ENCODE measurements at regions not wholly inside any gene's neighbourhood (a gene's known extent, or its start where the extent isn't known, plus 50 kb on each side); places are given as distances from the start of the nearest gene placed in this dataset.

- TF ChIP-seq NFXL1 (IDR thresholded peaks at IDR 0.05; ENCODE audit: borderline replicate concordance) (no peak), MAX (IDR thresholded peaks at IDR 0.05; ENCODE audit: low read depth, low read length) (no peak)
Observed at GRCh38 chr6:43865086-43865485, 95.1 kb downstream of the VEGFA start (continued).

- no peak for DNase-seq (ENCODE audit: low read depth, low spot score)
- H3K36me3 ChIP-seq (ENCODE audit: control insufficient read depth in 2 of 2, insufficient read depth in 2 of 2, low read length in 1 of 2) = no peaks in the 10 kb centered on the region
- no peak for FAIRE-seq
- H2AFZ ChIP-seq (ENCODE audit: control insufficient read depth, low read depth, low read length) = no peak overlapping the region
- CTCF ChIA-PET = interaction anchor here (1.1 kb wide), 1 partner anchor 46 kb away, joined by 3 read pairs; no protein-coding TSS in a partner anchor
- no peaks in the 10 kb centered on the region; a peak in 1 of 4 replicates for H3K27me3 ChIP-seq (replicated peaks in 1 of 2; ENCODE audit: control insufficient read depth in 2 of 2, insufficient read depth in 2 of 2, low read length in 1 of 2)
- WGBS (ENCODE audit: insufficient coverage, insufficient replicate concordance, low lambda C conversion rate, missing lambda C conversion rate) = 18% methylated on average over 2 of the region's 2 CpGs
- no peaks in the 10 kb centered on the region for H3K9me3 ChIP-seq (replicated peaks; ENCODE audit: control insufficient read depth, insufficient read depth, low read length)
- H3K4me2 ChIP-seq (ENCODE audit: control insufficient read depth, insufficient read depth) = no peak overlapping the region
- H3K27ac ChIP-seq (ENCODE audit: control insufficient read depth, insufficient read depth) = no peak overlapping the region
- in situ Hi-C loops (cut with MboI) (no loop called here), intact Hi-C loops (cut with micrococcal nuclease; ENCODE audit: unreplicated experiment) (no loop called here)
- POLR2A ChIA-PET = no interaction called here
- H3K4me1 ChIP-seq (ENCODE audit: control insufficient read depth, insufficient read depth, low read length) = no peaks in the 10 kb centered on the region
- no peak overlapping the region for H3K9ac ChIP-seq (ENCODE audit: control insufficient read depth, insufficient read depth, low read length)
- no peak for TF ChIP-seq E4F1 (IDR thresholded peaks at IDR 0.05; ENCODE audit: borderline replicate concordance, partially characterized antibody)
- no peak for TF ChIP-seq RAD51 (IDR thresholded peaks at IDR 0.05)
- TF ChIP-seq PRDM15 (CRISPR knock-in tag; IDR thresholded peaks at IDR 0.05) = no peak
- TF ChIP-seq ATF3 (IDR thresholded peaks at IDR 0.05; ENCODE audit: borderline replicate concordance, extremely low read depth, low read depth, low read length) = no peak
- no peak for TF ChIP-seq NRF1 (conservative IDR thresholded peaks at IDR 0.05; ENCODE audit: low read depth, low read length)
- no peak for TF ChIP-seq POLR2A (IDR thresholded peaks at IDR 0.05; ENCODE audit: low read depth, low read length)
- no peak for TF ChIP-seq ZBED1 (IDR thresholded peaks at IDR 0.05; ENCODE audit: borderline replicate concordance)
- no peak for TF ChIP-seq KAT2A (conservative IDR thresholded peaks at IDR 0.05; ENCODE audit: control insufficient read depth, low read depth, low read length)
- TF ChIP-seq EGR1 (IDR thresholded peaks at IDR 0.05; ENCODE audit: borderline replicate concordance in 1 of 2, low read depth in 2 of 2, low read length in 2 of 2) = no peak
- TF ChIP-seq IKZF1 (conservative IDR thresholded peaks at IDR 0.05) = no peak
- no peak for TF ChIP-seq FOXM1 (IDR thresholded peaks at IDR 0.05; ENCODE audit: low read depth, low read length)
- no peak for TF ChIP-seq ASH2L (IDR thresholded peaks at IDR 0.05; ENCODE audit: borderline replicate concordance, low read depth)
- no peak for TF ChIP-seq CHD1 (IDR thresholded peaks at IDR 0.05; ENCODE audit: low read depth, low read length)
- TF ChIP-seq YY1 (IDR thresholded peaks at IDR 0.05; ENCODE audit: low read depth, low read length) = no peak
- H3K4me3 ChIP-seq = no peak overlapping the region
- H4K20me1 ChIP-seq (ENCODE audit: control insufficient read depth, insufficient read depth) = no peaks in the 10 kb centered on the region
- no TSS peak for BruUV-seq (replicated peaks)
- ATAC-seq = no peak
- RAD21 ChIA-PET (ENCODE audit: unreplicated experiment) = no interaction called here
- no peaks in the 10 kb centered on the region for H3K79me2 ChIP-seq (ENCODE audit: control insufficient read depth, insufficient read depth, low read length)
- SMC1A ChIA-PET (ENCODE audit: uncharacterized antibody, unreplicated experiment) = interaction anchor here (0.7 kb wide), 1 partner anchor 21 kb away, joined by 3 read pairs; no protein-coding TSS in a partner anchor
Observed at GRCh38 chr6:43862925-43863324, 92.9 kb downstream of the VEGFA start.
